NB4 (cell line): ENCODE measurements at regions not wholly inside any gene's neighbourhood (a gene's known extent, or its start where the extent isn't known, plus 50 kb on each side); places are given as distances from the start of the nearest gene placed in this dataset.

ENCODE experiments used
- POLR2A ChIP-seq: IDR thresholded peaks from 2 replicates; pipeline ENCODE4 v1.6.1; 2011; ENCODE audit warnings: mild to moderate bottlenecking; ENCODE audit not compliant: insufficient read length; ENCODE audit errors: extremely low read depth
- TF ChIP-seq, protein P1 (sequence below): IDR thresholded peaks from one replicate; pipeline ENCODE4 v1.5.1; 2012; ENCODE audit warnings: low read depth, low read length

DNA sequence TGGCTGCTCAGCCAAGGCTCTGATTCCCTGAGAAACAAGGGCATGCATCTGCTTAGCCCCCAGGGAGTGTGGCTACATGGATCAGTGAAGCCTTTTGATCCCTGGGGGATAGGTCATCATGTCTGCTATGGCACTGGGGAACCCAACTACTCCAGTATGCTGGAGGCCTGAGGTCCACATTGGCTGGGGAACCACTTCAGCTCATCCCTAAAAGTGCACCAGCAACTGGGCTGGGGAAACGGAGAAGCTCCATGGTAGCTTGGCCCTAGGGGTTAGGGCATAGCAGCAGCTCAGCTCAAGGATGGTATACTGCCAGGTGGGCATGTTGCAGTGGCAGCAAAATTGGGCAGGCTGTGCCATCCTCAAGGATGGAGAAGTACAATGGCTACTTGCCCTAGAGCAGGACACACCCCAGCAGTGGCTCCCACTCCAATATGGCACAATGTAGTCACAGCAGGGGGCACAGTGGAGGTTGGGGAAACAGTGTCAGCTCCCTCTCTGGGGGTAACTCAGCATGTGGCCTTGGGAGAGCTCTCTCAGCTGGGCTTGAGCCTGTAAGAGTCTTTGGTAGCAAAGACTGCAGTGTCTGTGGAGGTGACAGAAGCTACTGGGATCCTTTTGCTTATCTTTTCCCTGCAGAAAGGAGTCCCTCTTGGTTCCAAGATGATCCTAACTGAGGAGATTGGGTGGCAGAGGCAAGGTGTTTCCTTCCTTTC is 111.5 kb upstream of the FSTL4 start:
- TF ChIP-seq, protein P1, sequence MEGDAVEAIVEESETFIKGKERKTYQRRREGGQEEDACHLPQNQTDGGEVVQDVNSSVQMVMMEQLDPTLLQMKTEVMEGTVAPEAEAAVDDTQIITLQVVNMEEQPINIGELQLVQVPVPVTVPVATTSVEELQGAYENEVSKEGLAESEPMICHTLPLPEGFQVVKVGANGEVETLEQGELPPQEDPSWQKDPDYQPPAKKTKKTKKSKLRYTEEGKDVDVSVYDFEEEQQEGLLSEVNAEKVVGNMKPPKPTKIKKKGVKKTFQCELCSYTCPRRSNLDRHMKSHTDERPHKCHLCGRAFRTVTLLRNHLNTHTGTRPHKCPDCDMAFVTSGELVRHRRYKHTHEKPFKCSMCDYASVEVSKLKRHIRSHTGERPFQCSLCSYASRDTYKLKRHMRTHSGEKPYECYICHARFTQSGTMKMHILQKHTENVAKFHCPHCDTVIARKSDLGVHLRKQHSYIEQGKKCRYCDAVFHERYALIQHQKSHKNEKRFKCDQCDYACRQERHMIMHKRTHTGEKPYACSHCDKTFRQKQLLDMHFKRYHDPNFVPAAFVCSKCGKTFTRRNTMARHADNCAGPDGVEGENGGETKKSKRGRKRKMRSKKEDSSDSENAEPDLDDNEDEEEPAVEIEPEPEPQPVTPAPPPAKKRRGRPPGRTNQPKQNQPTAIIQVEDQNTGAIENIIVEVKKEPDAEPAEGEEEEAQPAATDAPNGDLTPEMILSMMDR: no peak
- no peak for TF ChIP-seq POLR2A
